ENCODE measurements at regions not wholly inside any gene's neighbourhood (a gene's known extent, or its start where the extent isn't known, plus 50 kb on each side); places are given as distances from the start of the nearest gene placed in this dataset.

DNA sequence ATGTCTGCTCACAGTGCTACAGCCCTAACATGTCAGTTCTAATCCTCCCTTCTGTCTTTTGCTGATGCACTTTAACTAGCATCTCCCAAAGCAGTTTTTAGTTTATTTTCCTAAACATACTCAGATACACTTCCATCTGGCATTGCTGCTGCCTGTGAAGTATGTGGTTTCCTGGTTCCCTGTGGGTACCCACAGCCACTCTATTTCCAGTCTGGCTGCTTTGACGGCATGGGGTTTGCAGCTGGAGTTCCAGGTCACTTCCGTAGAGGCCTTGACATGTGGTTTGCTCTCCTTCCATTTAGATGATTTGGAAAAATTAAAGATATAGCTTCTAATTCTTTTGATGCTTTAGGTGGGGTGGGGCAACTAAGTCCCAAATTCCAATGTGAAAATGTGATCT lies 375.5 kb downstream of the PCDH20 start:
- DNase-seq (ENCODE audit: low read depth in 2 of 3, low spot score in 2 of 3) = peak in 1 of 3 donors; percentile 11

DNA sequence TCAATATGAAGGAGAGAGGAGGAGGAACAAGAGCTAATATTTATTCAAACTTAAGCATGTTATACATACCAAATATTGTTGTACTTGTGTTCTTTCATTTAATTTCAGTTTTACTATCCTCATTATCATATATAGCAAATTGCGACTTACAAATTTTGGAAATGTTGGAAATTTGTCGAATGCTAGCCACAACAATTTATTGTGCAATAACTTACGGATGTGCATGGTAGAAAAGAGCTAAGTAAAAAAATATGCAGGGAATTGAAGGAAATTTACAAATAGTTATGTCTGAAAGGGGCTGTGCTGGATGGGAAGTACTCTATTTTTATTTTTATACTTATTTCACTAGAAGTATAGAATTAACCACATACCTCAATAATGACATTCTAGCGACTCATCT lies 376.3 kb downstream of the PCDH20 start:
- DNase-seq (ENCODE audit: low read depth in 2 of 3, low spot score in 2 of 3) = no peak

DNA sequence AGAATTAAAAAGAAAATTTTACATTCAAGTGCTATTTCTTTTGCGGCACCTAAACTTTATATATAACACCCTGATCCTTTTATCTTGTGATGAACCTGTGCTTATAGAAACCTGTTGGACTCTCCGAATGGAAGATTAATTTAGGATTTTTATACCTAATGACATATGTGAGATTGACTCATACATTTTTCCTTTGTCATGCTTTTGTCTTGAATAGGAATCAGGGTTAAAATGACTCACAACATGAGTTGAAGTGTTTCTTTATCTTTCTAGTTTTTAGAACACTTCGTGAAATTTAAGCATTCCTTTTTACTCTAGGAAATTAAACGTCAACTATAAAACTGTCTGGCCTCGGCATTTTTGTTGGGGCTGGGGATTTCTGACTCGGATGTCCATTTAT lies 378.9 kb downstream of the PCDH20 start:
- DNase-seq (ENCODE audit: low read depth in 2 of 3, low spot score in 2 of 3) = no peak

DNA sequence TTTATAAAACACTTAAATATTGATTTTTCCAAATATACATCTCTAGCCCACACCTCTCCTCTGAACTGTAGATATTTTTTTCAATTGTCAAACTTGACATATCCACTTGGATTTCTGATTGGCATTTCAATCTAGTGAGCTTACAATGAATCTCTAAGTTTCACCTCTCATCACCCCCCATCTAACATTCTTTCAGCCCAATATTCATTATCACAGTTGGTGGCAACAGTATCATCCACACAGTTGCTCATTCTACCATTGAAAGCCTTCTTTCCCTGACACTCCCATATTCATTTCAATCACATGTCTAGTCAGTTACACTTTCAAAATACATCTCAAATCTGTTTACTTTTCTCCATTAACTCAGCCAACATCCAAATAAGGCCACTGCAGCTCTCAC lies 385.2 kb downstream of the PCDH20 start:
- DNase-seq (ENCODE audit: low read depth in 2 of 3, low spot score in 2 of 3) = no peak

DNA sequence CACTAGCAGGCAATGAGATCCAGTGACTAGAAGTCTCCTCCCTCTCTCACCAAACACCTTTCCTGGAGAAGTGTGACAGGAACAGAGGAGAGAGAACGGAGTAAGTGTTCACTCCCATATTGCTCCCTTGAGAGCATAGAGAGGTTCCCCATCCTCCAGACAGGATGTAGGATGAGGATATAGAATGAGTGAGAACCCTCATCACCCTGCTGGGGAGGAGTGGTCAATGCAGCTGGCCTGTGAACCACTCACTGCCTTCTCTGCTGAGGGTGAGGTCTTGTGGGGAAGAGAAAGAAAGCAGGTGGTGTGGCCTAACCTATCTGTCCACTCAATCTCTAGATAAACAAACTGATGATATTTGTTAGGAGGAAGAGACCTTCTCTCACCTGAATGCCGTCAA lies 386.6 kb downstream of the PCDH20 start:
- no peak for DNase-seq (ENCODE audit: low read depth in 2 of 3, low spot score in 2 of 3)

DNA sequence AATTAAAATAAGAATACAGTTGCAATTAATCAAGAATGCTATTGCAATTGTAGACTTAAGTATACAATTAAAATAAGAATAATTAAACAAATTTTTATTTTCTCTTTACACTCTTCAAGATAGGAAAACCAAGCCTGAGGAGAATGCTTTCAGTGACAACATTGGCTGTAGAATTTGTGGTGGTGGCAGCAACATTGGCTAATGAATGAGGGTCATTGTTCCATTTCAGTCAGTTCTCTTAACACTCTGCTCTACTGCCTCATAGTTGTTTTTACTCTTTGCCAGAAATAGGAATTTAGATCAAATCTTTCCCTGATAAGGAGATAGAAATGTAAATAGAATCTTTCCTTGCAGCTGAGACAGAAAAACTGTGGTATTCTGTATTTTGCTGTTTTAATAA lies 391.6 kb downstream of the PCDH20 start:
- no peak for DNase-seq (ENCODE audit: low read depth in 2 of 3, low spot score in 2 of 3)

DNA sequence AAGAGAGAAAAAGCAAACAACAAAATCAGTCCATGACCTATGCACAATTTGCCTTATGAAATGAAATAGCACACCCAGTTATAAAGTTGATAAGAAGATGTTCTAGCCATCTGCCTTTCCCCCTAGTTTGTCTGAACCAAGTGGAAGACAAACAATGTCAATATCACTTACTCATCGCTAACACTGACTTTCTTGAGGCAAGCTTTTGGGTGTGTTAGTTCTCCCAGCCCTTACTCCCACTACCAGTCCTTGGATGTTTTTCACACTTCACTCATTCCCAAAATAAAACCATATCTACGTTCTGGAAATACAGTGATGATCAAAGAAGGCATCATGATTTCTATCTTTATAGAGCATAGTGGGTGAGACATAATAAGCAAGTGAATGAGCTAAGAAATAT lies 393.8 kb downstream of the PCDH20 start:
- no peak for DNase-seq (ENCODE audit: low read depth in 2 of 3, low spot score in 2 of 3)

DNA sequence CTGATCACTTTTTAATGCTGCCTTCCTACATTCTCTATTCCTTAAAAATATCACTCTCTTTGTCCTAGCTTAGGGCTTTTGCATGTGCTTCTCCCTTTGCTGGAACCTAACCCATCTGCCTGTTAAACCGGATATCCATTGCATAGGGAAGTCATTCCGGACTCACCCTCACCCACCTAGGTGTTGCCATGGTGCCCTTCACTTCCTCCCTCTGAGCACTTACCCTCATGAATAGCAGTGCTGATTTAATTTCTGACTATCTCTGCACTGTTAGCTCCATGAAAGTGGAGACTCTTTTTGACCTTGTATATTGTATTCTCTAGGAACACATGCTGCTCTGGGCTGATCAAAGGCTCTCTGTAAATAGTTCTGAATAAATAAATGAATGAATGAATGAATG lies 401.9 kb downstream of the PCDH20 start:
- no peak for DNase-seq (ENCODE audit: low read depth in 2 of 3, low spot score in 2 of 3)

DNA sequence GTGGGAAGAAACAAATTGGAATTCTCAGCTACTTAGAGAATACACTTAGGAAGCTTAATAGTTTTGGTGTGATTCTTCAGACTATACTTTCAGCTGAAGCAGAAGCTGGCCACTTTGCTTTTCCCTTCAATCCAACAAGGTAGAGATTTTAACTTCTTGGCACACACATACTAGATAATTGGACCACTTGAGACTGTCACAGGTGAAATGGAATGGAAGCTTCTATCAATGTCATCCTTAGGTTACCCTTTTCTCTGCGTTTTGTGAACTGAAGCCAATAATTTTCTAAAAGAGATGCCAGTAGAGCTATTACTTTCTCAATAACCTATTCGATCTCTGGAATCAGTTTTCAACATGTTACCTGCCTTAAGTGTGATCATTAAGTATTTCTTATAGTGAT lies 405.3 kb downstream of the PCDH20 start:
- no peak for DNase-seq (ENCODE audit: low read depth in 2 of 3, low spot score in 2 of 3)

DNA sequence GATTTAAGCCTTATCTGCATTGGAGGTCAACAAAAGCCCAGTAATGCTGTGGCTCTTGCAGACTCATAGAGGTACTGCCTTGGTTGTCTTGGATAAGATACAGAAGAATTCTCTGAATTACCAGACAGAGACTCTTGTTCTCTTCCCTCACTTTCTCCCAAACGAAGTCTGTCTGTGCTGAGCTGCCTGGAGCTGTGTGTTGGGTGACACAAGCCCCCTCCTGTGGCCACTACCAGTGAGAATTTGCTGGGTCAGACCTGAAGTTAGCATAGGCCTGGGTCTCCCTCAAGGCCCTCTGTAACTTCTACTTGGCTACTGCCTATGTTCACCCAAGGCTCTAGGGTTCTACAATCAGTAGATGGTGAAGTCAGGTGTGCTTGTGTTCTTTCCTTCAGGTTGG lies 413.0 kb downstream of the PCDH20 start:
- no peak for DNase-seq (ENCODE audit: low read depth in 2 of 3, low spot score in 2 of 3)

DNA sequence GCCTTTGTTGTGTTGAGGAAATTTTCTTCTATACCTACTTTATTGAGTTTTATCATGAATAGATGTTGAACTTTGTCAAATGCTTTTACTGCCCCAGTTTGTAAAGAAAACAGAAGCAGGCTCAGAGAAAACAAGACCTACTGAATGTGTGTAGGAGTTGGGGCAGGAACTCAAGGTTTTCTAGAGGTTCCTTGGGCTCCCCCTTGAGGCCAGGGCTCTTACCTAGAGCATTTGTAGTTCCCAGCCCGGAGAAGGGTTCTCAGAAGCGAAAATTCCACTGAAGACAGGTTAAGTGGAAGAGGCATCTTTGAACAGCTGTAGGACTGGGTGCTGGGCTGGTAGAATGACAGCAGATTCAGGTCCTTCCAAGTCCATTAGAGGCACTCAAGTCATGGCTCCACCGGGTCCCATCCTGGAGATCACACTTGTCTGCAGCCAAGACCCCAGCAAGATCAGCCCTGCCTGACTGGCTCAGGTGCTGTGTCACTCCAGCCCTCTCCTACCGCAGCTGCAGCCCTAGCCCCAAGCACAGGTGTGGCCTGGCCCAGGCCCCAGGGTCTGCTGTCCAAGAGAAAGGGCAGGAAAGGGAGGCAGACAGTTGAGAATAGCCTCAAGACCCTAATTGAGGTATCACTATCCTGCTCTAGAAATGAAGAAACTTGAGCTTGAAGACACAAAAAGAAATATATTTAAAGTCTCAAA lies 425.5 kb downstream of the PCDH20 start:
- DNase-seq (ENCODE audit: low read depth in 2 of 3, low spot score in 2 of 3) = peak in 1 of 3 donors; percentile 1

DNA sequence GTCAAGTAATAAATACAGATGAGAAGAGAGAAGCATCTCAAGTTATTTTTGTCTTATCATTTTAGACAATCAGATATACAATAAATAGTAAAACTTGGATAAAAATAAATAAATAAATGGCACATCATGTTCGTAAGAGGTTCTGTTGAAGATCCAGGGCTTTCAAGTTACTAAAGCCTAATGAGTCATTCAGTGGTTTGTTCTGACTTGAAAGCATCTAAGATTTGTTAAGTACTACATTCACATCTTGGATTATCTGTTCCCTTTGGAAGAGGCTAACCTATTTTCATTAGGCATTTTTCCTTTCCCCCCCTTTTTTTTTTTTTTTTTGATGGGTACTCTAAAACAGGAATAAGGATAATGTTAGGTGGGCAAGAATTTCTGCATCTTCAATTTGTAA lies 429.3 kb downstream of the PCDH20 start:
- no peak for DNase-seq (ENCODE audit: low read depth in 2 of 3, low spot score in 2 of 3)

DNA sequence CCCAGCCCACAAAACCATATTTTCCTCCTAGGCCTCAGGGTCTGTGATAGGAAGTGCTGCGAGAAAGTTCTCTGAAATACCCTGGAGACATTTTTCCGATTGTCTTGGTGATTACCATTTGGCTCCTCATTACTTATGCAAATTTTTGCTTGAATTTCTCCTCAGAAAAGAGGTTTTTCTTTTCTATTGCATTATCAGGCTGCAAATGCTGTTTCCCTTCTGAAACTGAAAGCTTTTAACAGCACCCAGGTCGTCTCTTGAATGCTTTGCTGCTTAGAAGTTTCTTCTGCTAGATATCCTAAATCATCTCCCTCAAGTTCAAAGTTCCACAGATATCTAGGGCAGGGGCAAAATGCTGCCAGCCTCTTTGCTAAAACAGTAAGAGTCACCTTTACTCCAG lies 434.2 kb downstream of the PCDH20 start:
- no peak for DNase-seq (ENCODE audit: low read depth in 2 of 3, low spot score in 2 of 3)

DNA sequence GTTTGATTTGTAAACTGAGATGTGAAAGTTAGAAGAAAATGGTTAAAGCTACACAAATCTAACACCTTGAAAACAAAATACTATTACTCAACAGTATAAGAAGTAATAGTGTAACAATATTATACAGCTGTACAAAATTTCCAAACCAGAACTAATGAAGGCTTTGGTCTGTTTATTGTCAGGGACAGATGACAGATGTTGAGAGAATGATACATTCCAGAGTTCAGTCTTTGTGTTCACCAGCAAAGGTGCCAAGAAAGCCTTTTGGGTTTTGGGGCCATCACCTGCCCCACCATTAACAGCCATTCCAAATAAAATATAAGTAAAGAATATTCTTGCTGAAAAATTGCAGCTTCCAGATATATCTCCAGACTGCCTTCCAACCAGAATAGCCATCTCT lies 439.3 kb downstream of the PCDH20 start:
- DNase-seq (ENCODE audit: low read depth in 2 of 3, low spot score in 2 of 3) = no peak

DNA sequence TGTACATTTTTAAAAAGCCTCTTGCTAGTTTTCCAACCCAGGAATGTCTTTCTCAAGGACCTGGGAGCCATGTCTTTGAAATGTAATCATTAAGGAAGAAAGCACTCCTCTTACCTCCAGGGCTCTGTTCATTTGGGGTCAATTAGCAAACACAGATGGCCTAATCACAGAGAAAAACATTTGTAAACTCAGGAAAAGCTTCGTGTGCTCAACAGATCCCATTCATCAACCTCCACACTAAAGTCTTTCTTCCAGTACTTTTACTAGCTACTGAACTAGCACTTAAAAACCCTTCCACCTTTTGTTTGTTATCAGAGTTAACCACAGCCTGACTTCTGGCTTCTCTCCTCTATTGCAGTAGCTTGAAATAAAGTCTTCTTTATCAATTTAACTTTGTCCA lies 441.4 kb downstream of the PCDH20 start:
- no peak for DNase-seq (ENCODE audit: low read depth in 2 of 3, low spot score in 2 of 3)

DNA sequence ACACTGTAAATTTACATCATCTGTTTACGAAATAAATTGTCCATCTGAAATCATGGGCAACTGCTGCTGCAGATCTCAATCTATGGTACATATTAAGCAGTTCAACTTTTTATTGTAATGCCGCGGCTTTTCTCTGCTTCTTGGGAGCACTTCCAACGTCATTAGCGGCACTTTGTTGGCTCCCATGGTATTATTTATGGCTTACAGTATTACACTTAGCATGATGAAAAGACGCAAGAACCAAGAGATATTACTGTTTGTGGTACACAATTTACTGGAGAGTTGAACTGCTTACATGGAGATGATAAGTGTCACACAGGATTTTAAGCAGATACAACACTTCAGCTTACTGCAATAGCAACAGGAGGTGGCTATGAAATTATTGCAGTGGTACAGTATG lies 442.1 kb downstream of the PCDH20 start:
- DNase-seq (ENCODE audit: low read depth in 2 of 3, low spot score in 2 of 3) = no peak

DNA sequence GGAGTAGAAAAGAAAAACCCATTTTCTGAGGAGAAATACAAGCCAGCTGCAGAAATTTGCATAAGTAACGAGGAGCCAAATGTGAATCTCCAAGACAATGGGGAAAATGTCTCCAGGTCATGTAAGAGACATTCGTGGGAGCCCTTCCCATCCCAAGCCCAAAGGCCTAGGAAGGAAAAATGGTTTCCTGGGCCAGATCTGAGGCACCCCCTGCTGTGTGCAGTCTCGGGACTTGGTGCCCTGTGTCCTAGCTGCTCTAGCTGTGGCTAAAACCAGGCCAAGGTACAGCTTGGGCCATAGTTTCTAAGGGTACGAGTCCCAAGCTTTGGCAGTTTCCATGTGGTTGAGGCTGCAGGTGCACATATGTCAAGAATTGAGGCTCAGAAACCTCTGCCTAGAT lies 444.9 kb downstream of the PCDH20 start:
- no peak for DNase-seq (ENCODE audit: low read depth in 2 of 3, low spot score in 2 of 3)

DNA sequence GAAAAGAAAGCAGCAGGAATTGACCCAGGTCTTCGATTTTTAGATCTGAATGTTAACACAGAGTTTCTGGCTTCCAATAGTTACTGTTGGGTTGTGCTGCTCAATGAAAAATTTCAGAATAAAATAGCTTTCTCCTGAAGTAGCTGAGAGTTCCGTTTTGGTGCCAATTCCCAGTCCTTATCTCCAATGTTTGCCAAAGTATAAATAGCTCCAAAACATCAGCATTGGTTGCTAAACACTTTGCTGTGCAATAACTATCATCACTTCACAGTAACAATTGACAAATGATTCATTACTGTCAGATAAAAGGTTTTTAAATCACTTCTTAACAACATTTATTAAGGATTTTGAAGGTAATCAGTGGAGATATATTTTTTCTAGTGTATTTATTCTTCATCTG lies 446.0 kb downstream of the PCDH20 start:
- no peak for DNase-seq (ENCODE audit: low read depth in 2 of 3, low spot score in 2 of 3)

DNA sequence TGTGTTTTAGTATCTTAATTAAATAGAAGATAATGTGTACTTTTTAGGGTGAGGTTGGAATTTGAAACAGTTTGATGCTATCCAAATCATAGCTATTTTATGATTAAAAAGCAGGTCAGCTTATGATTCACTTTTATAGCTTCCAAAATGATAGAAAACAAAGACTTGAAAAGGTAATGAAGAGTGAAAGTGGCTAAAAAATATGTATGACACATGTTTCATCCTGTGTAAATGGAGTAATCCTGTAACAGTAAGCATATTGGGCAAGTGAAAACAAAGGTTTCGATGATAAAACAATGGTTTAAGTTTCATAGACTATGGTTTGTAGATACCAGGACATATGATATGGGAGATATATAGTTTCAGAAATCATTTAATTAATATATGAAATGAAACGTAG lies 456.2 kb downstream of the PCDH20 start:
- no peak for DNase-seq (ENCODE audit: low read depth in 2 of 3, low spot score in 2 of 3)

DNA sequence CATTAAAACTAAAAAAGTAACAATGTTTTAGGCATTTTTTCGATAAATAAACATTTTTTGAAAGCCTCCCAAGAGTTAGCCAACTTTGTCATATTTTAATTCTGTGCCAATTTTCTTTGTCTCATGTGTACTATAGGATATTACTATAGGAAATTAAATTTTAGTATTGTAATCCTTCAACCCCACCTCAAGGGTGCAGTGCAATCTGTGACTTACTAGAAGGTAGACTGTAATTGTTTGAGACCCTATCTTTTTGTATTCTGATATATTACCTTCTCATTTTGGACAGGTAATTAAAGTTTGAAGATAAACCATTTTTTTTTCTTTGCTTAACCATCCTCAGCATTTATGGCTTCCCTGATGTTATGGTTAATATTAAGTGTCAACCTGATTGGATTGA lies 457.8 kb downstream of the PCDH20 start:
- no peak for DNase-seq (ENCODE audit: low read depth in 2 of 3, low spot score in 2 of 3)

DNA sequence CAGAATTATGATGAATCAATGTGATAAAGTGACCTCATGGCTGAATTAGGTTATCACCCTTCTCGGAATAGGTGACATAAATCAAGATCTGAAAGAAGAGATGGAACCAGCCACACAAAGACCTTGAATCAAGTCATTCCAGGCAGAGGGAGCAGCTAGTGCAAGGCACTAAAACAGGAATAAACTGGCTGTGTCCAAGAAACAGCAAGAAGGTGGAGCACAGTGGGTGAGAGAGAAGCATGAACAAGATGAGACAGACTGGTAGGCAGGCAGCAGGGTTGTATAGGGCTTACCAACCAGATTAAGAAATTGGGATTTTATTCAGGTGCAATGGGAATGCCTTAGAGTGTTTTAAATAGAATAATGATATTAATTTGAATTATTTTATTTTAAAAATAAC lies 470.3 kb downstream of the PCDH20 start:
- DNase-seq (ENCODE audit: low read depth in 2 of 3, low spot score in 2 of 3) = no peak

DNA sequence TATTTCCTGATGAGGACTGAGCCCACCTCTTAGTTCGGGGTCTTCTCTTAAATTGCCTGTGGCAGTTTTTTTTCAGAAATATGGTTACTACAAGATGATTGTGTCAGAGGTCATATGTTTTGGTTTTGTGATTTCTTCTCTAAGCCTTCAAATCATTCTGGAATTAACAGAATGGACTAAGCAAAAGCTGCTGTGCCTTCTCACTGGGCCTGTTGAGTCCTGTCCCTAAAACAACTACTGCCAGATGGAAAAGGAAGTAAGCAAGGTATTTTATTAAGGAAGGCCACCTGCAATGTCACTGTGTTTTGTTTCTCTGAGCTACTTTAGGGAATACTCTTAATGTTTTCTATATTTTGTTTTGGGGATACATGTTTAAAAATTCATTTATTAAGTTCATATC lies 470.8 kb downstream of the PCDH20 start:
- no peak for DNase-seq (ENCODE audit: low read depth in 2 of 3, low spot score in 2 of 3)

DNA sequence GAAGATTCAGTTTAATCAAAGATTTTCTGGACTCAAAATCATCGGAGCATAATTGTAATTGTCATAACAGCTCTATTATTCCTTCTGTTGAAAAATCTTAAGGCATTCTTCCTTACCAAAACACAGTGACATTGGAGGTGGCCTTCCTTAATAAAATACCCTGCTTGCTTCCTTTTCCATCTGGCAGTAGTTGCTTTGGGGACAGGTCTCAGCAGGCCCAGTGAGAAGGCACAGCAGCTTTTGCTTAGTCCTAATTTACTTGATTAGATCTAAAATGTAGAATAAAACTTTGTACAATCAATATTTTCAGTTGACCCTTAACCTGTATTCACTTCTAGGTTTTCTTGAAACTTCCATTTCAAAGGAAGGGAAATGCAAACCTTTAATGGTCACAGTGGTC lies 471.6 kb downstream of the PCDH20 start:
- DNase-seq (ENCODE audit: low read depth in 2 of 3, low spot score in 2 of 3) = no peak
